C4-2B (cell line): ENCODE measurements at regions not wholly inside any gene's neighbourhood (a gene's known extent, or its start where the extent isn't known, plus 50 kb on each side); places are given as distances from the start of the nearest gene placed in this dataset.
A peak's percentile ranks its signal among the peaks of the same experiment; 100 is the strongest.

Experiments
- H3K27ac ChIP-seq: fragments of 450-650 bp; 2 replicates; pipeline ENCODE4 v1.5.1; 2017
- CTCF ChIP-seq: fragments of 450-650 bp; conservative IDR thresholded peaks from 2 replicates; pipeline ENCODE4 v1.5.1; 2017; ENCODE audit warnings: mild to moderate bottlenecking
- ZFX ChIP-seq: fragments of 450-650 bp; IDR thresholded peaks from 2 replicates; pipeline ENCODE4 v1.6.1; 2017

GRCh38 chr22:49636214-49636613, 191.5 kb downstream of the BRD1 start:
- TF ChIP-seq ZFX (no peak), CTCF (no peak)

GRCh38 chr22:49634006-49634772, 193.5 kb downstream of the BRD1 start:
- TF ChIP-seq ZFX: no peak
- TF ChIP-seq CTCF: no peak
- no peak overlapping the region for H3K27ac ChIP-seq

More at GRCh38 chr22:49636214-49636613, 191.5 kb downstream of the BRD1 start:
- H3K27ac ChIP-seq: no peak overlapping the region

- H3K27ac ChIP-seq: no peak overlapping the region
- TF ChIP-seq CTCF: no peak
- TF ChIP-seq ZFX: no peak
Measured at GRCh38 chr22:49633010-49633324, 194.7 kb downstream of the BRD1 start.

- no peak for TF ChIP-seq ZFX
- TF ChIP-seq CTCF: peak; percentile 98
- no peak overlapping the region for H3K27ac ChIP-seq
Measured at GRCh38 chr22:49632199-49633009, 195.3 kb downstream of the BRD1 start.

GRCh38 chr22:49630448-49630946, 197.2 kb downstream of the BRD1 start:
- H3K27ac ChIP-seq: no peak overlapping the region
- TF ChIP-seq CTCF (no peak), ZFX (no peak)

- TF ChIP-seq CTCF (no peak), ZFX (no peak)
- H3K27ac ChIP-seq: no peak overlapping the region
Measured at GRCh38 chr22:49629586-49630447, 197.9 kb downstream of the BRD1 start.
